OCI-LY1 (cell line): ENCODE measurements at regions not wholly inside any gene's neighbourhood (a gene's known extent, or its start where the extent isn't known, plus 50 kb on each side); places are given as distances from the start of the nearest gene placed in this dataset.

Experiments used
- EZH2 ChIP-seq: fragments of 200-600 bp; sonication (generic), shearing (Covaris generic); IDR thresholded peaks from 2 replicates; pipeline ENCODE4 v1.8.0; 2017; ENCODE audit warnings: borderline replicate concordance, mixed run types, mild to moderate bottlenecking, antibody characterized with exemption, low read length, moderate library complexity, mixed read lengths
- TF ChIP-seq, protein P1 (sequence below): fragments of 200-600 bp; sonication (generic), shearing (Covaris generic); IDR thresholded peaks from 2 replicates; pipeline ENCODE4 v1.5.1; 2017; ENCODE audit warnings: mild to moderate bottlenecking, antibody characterized with exemption, low read length, moderate library complexity, mixed read lengths

DNA sequence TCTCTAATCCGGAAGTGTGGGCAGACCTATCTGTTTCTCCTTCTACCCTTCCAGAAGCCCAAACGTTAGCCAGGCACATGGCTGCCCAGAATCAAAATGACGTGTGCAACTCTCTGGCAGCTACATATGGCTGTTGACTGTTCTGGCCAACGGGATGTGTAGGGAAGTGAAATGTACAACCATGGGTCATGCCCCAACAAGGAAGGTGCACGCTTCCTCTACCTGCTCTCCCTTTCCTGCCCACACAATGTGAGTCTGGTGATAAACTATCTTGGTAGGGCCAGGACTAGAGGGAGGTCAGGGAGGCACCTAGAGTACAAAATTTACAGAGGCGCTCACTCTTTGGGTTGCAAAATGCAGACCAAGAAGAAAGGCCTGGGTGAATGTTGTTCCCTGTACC is 495.9 kb upstream of the PROK2 start:
- TF ChIP-seq, protein P1, sequence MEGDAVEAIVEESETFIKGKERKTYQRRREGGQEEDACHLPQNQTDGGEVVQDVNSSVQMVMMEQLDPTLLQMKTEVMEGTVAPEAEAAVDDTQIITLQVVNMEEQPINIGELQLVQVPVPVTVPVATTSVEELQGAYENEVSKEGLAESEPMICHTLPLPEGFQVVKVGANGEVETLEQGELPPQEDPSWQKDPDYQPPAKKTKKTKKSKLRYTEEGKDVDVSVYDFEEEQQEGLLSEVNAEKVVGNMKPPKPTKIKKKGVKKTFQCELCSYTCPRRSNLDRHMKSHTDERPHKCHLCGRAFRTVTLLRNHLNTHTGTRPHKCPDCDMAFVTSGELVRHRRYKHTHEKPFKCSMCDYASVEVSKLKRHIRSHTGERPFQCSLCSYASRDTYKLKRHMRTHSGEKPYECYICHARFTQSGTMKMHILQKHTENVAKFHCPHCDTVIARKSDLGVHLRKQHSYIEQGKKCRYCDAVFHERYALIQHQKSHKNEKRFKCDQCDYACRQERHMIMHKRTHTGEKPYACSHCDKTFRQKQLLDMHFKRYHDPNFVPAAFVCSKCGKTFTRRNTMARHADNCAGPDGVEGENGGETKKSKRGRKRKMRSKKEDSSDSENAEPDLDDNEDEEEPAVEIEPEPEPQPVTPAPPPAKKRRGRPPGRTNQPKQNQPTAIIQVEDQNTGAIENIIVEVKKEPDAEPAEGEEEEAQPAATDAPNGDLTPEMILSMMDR: no peak
- TF ChIP-seq EZH2: no peak
